GM06990 (cell line): ENCODE measurements at regions not wholly inside any gene's neighbourhood (a gene's known extent, or its start where the extent isn't known, plus 50 kb on each side); places are given as distances from the start of the nearest gene placed in this dataset.

Experiments used
- DNase-seq: peaks from one replicate; pipeline ENCODE4 v3.0.0-alpha.2; 2011; ENCODE audit not compliant: insufficient read length; ENCODE audit errors: extremely low read depth
- H3K27me3 ChIP-seq: replicated peaks from 2 replicates; pipeline ENCODE4 v1.6.0; 2011; ENCODE audit warnings: low read length; ENCODE audit not compliant: control insufficient read depth, insufficient read depth
- H3K36me3 ChIP-seq: 2 replicates; pipeline ENCODE4 v1.5.1; 2011; ENCODE audit warnings: low read length; ENCODE audit not compliant: control insufficient read depth, insufficient read depth
- H3K4me3 ChIP-seq: replicated peaks from 2 replicates; pipeline ENCODE4 v1.5.1; 2011; ENCODE audit warnings: low read depth, mild to moderate bottlenecking, control low read depth, low read length
- TF ChIP-seq, protein P1 (sequence below): IDR thresholded peaks from 2 replicates; pipeline ENCODE4 v1.5.1; 2011; ENCODE audit warnings: low read length, control low read depth, mild to moderate bottlenecking, inconsistent platforms; ENCODE audit not compliant: insufficient read depth, poor library complexity, severe bottlenecking

GRCh38 chr7:101729241-101729883 is 88.1 kb upstream of the CUX1 start:
- Histone ChIP-seq H3K27me3 (no peaks in the 10 kb centered on the region), H3K36me3 (no peaks in the 10 kb centered on the region), H3K4me3 (no peak overlapping the region)
- TF ChIP-seq, protein P1, sequence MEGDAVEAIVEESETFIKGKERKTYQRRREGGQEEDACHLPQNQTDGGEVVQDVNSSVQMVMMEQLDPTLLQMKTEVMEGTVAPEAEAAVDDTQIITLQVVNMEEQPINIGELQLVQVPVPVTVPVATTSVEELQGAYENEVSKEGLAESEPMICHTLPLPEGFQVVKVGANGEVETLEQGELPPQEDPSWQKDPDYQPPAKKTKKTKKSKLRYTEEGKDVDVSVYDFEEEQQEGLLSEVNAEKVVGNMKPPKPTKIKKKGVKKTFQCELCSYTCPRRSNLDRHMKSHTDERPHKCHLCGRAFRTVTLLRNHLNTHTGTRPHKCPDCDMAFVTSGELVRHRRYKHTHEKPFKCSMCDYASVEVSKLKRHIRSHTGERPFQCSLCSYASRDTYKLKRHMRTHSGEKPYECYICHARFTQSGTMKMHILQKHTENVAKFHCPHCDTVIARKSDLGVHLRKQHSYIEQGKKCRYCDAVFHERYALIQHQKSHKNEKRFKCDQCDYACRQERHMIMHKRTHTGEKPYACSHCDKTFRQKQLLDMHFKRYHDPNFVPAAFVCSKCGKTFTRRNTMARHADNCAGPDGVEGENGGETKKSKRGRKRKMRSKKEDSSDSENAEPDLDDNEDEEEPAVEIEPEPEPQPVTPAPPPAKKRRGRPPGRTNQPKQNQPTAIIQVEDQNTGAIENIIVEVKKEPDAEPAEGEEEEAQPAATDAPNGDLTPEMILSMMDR, result no peak
- DNase-seq, result no peak

GRCh38 chr7:101731502-101732084 is 85.8 kb upstream of the CUX1 start:
- TF ChIP-seq, protein P1, result no peak
- DNase-seq, result no peak
- H3K27me3 ChIP-seq, result no peaks in the 10 kb centered on the region
- H3K36me3 ChIP-seq, result no peaks in the 10 kb centered on the region
- H3K4me3 ChIP-seq, result no peak overlapping the region

DNA sequence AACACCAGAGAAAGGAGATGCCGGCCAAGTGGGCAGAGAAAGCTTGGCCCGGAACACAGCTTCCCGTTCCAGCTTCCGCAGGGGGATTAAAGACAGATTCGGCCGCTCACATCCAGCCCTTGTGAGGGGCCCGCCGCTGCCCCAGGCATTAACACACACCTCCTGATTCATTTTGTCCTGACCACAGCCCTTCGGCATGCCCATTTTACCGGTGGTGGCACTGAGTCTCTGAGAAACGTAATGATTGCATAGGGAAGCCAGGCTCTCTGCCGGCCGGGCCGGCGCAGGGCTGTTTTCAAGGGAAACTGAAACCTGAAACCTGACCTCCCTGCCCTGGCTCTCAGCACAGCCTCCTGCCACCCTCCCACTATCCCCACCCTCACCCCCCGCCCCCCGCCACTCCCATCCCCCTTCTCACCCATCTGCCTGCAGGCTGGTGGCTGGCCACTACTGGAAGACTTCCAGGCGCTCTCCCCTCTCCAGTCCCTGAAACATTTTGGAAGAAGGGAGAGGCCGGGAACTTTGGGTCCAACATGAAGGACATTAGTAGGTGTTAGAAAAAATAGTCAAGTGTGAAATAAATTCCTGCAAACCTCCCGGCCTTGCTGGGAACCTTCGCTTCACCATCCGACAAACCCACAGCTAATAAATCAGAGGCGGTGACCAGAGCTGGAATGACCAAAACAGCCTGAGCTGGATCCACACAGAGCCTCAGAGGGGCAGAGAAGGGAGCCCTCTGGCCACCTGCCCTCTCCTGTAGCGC is 83.5 kb upstream of the CUX1 start:
- peak; percentile 29 for DNase-seq
- TF ChIP-seq, protein P1, result no peak
- no peaks in the 10 kb centered on the region for H3K27me3 ChIP-seq
- H3K4me3 ChIP-seq, result no peak overlapping the region; the same call in 1 of the 2 replicates
- no peaks in the 10 kb centered on the region for H3K36me3 ChIP-seq

DNA sequence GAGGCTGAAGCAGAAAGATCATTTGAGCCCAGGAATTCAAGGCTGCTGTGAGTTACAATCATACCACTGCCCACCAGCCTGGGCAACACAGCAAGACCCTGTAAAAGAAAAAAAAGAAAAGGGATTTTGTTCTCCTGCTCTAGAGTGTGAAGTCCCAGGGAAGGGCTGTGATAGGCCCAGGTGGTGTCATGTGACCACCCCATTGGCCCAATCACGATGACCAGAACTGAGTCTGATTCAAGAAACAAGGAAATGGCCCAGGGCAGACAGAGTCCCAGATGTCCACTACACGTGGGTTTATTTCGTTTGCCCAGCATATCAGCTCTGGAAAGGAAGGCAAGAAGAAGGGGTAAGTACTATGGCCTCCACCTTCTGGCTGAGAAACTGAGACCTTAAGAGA is 81.3 kb upstream of the CUX1 start:
- DNase-seq, result no peak
- Histone ChIP-seq H3K36me3 (no peaks in the 10 kb centered on the region), H3K4me3 (no peak overlapping the region), H3K27me3 (no peaks in the 10 kb centered on the region)
- TF ChIP-seq, protein P1, result no peak

DNA sequence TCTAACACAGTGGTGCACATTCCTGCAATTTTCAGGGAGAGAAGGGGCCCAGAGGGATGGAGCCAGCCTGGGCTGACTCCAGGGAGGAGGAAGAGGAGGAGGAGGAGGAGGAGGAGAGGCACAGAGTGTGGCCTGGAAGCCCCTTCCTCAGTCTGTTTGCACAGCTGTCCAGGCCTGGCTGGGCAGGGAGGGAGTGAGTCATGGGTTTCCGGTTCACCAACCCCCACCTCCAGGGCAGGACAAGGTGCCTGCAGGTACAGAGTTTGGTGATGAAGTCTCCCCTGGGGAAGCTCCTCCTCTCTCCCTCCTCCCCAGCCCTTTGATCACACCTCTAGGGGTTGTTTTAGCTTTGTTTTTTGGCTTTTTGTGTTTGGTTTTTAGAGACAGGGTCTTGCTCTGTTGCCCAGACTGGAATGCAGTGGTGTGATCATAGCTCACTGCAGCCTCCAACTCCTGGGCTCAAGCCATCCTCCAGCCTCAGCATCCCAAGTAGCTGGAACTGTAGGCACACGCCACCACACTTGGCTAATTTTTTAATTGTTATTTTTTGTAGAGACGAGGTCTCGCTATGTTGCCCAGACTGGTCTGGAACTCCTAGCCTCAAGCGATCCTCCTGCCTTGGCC is 77.5 kb upstream of the CUX1 start:
- H3K36me3 ChIP-seq, result no peaks in the 10 kb centered on the region
- no peaks in the 10 kb centered on the region for H3K27me3 ChIP-seq
- TF ChIP-seq, protein P1, result no peak
- no peak overlapping the region for H3K4me3 ChIP-seq
- DNase-seq, result peak; percentile 35
